Urinary bladder (tissue), 3 donors: ENCODE measurements at regions not wholly inside any gene's neighbourhood (a gene's known extent, or its start where the extent isn't known, plus 50 kb on each side); places are given as distances from the start of the nearest gene placed in this dataset.
"Not testable (repeated sequence)": the region's sequence is repeated elsewhere in the genome, so short reads cannot be mapped to it uniquely, and the experiment has no call there.

Experiments used
- DNase-seq: peaks from one replicate; pipeline ENCODE4 v3.0.0-alpha.2; 2015; ENCODE audit errors: extremely low spot score
- H3K27ac ChIP-seq: one replicate; pipeline ENCODE4 v1.5.1; 2013; ENCODE audit warnings: low read depth, mild to moderate bottlenecking, moderate library complexity
- H3K36me3 ChIP-seq: one replicate; pipeline ENCODE4 v1.6.1; 2013; ENCODE audit warnings: mild to moderate bottlenecking, moderate library complexity; ENCODE audit not compliant: insufficient read depth
- H3K4me1 ChIP-seq: one replicate; pipeline ENCODE4 v1.6.1; 2013; ENCODE audit warnings: mild to moderate bottlenecking, moderate library complexity; ENCODE audit not compliant: insufficient read depth
- H3K4me3 ChIP-seq: one replicate; pipeline ENCODE4 v1.5.1; 2013; ENCODE audit warnings: low read depth, low read length
- WGBS: extraction: QIAGEN DNeasy Blood & Tissue Kit; methylation state at CpG from one replicate; pipeline ENCODE4 v1.1.7; 2013; 5-methylcytosine and 5-hydroxymethylcytosine counted together
- donor health status: healthy with polysubstance abuse.
- donor health status: healthy.

DNA sequence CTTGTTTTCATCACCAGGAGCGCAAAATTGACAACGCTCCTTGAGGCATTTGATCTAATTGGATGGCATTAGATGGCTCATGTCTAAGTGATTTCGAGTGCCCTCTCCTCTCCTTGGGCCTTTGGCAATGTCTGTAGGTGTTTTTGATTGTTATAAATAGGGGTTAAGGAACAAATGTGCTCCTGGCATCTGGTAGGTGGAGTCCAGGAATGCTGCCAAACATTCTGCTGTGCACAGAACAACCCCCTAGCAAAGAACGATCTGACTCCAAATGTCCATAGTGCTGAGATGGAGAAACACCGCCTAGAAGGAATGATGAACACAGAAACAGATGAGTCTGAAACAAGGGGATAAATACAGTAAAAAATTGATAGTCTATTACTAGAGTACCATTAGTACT, 68.0 kb upstream of the C1QTNF9B start:
- Histone ChIP-seq H3K4me3 (no peak overlapping the region), H3K4me1 (peaks cover 3% of the 10 kb centered on the region), H3K27ac (no peak overlapping the region), H3K36me3 (no peaks in the 10 kb centered on the region)
- no peak for DNase-seq
- WGBS: 66% methylated on average over 5 of the region's 5 CpGs

DNA sequence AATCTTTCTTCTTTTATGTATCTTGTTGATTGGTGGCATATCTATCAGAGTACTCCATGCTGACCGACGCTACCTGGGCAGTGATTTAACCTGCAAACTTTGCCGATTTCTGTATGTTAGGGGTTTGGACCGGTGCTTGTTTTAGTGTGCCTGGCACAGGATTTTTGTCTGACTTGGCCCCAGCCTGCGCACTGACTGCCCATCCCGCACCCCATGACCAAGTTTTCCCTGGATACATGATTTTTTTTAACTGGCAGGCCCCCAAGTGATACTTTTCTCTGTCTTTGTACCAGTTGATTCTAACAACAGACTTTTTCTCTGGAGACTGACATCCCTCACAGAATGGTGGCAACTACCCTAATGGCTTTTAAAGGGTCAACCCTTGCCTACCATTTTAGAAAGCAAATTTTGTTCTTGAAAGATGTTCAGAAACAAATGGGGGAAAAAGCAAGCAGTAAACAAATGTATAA, 69.0 kb upstream of the C1QTNF9B start:
- Histone ChIP-seq H3K4me1 (peaks cover 3% of the 10 kb centered on the region), H3K27ac (peak overlapping the region; percentile 50), H3K4me3 (peak overlapping the region; percentile 33), H3K36me3 (no peaks in the 10 kb centered on the region)
- WGBS: 70% methylated on average over 6 of the region's 6 CpGs
- DNase-seq: no peak

DNA sequence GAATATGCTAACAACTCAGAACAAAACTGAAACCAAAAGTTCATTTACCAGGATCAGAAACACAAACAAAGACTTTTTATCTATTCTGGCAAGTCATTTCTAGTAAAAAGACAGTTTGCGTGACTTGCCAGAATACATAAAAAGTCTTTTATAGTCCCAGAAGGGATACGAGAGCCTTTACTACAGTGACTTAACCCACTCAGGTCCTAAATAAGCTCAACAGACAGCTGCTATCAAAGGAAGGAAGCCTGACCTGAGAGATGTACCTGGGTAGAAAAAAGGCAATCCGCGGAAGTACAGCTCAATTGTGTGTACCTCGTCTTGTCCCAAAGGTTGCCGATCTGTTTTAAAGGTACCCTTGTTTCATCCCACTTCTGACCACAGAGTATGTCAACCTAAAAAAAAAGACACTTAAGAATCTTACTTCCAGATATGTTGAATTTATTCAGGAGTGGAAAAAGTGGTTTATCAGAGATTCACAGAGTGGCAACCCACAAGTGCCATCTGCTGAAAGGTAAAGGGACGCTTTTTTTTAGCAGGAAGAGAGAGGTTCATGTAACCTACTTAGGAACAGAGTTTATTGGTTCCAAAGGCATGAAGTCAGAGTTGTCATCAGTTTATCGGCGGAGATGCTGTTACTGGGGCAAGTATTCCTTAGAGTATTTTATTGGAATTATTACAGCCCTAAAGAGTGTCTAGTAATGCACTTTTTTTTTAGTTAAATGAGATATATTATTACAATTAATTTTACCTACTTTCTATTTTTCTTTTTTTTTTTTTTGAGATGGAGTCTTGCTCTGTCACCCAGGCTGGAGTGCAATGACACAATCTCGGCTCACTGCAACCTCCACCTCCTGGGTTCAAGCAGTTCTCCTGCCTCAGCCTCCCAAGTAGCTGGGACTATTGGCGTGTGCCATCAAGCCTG, 69.7 kb upstream of the C1QTNF9B start:
- 42% methylated on average over 11 of the region's 11 CpGs for WGBS
- peak; percentile 59 for DNase-seq
- Histone ChIP-seq H3K4me3 (peak overlapping the region; percentile 40), H3K36me3 (no peaks in the 10 kb centered on the region), H3K27ac (peak overlapping the region; percentile 50), H3K4me1 (peaks cover 3% of the 10 kb centered on the region)

DNA sequence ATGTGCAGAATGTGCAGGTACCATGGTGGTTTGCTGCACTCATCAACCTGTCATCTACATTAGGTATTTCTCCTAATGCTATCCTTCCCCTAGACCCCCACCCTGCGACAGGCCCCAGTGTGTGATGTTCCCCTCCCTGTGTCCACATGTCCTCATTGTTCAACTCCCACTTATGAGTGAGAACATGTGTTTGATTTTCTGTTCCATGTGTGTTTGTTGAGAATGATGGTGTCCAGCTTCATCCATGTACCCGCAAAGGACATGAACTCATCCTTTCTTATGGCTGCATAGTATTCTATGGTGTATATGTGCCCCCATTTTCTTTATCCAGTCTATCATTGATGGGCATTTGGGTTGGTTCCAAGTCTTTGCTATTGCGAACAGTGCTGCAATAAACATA, 70.5 kb upstream of the C1QTNF9B start:
- H3K27ac ChIP-seq, H3K36me3 ChIP-seq, DNase-seq, H3K4me3 ChIP-seq, H3K4me1 ChIP-seq: not testable (repeated sequence)
- 98% methylated on average over 3 of the region's 3 CpGs for WGBS

DNA sequence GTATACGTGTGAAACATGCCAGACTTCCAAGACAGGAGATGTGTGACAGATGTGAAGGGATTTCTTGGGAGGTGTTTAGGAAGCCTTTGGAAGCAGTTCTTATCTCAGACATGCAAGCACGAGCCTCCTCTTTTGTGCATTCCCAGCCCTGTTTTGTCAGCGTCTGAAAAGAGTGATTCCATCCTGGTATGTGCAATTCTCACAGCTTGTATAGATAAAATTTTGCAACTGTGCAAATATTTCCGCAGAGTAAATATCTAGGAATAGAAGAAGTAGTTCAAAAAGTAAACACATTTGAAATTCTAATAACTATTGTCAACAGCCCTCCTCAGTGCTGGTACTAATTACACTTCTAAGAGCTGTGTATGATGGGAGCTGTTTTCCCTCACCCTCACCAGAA, 72.3 kb upstream of the C1QTNF9B start:
- Histone ChIP-seq H3K4me1 (peaks cover 3% of the 10 kb centered on the region), H3K4me3 (no peak overlapping the region), H3K36me3 (no peaks in the 10 kb centered on the region), H3K27ac (no peak overlapping the region)
- no peak for DNase-seq
- WGBS: 19% methylated on average over 4 of the region's 4 CpGs

DNA sequence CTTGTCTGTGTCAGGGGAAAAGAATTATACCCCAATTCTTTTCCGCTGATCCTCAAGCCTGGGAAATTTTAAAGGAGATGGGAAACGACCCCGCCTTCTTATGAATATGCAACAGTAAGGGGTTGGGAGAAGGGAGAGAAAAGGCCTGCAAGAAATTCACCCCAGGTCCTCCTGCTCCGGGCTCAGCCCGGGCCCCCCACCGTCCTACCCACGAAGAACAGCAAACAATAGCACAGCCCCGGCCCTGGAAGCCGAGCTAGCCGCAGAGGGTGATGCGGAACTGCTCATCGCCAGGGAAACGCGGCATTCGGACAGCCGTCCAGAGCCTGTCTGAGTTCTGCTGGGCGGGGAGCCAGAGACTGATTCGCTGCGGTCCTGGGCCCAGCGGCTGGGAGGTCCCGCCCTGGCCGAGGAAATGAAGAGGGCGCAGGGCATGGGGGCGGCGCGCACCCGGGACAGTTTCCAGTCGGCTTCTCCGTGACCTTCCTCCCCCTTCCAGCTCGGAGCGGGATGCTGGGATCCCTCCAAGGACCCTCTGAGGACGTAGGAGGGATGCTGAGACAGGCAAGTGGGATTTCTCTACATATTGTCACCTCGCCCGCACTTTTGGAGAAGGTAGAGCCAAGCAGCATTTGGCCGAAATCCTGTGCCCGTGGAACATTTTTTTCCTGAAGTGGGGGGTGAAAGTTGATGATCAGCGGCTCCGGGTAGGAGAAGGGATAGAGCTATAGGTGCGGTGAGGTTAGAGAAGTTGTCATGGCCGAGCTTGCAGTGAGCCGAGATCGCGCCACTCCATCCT, 82.3 kb upstream of the C1QTNF9B start:
- no peak for DNase-seq
- Histone ChIP-seq H3K4me1 (no peaks in the 10 kb centered on the region), H3K4me3 (peak overlapping the region; percentile 50), H3K36me3 (no peaks in the 10 kb centered on the region), H3K27ac (peak overlapping the region; percentile 60)
- WGBS: under 1% methylated on average over 43 of the region's 43 CpGs

DNA sequence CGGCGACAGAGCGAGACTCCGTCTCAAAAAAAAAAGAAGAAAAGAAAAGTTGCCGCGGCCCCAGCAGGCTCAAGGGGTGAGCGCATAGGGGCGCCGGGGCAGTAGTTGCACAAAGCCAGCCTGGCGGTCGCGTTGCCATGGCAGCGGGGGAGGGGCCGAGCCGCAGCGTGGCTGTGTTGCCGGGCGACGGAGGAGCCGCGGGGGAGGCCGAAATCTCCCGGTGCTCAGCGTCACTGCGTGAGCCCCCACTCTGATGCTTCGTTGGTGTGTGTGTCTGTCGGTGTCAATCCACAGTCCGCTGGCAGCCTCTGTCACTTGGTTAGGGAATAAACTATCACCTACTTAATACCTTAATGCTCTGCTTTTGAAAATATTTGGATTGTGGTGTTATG, 82.9 kb upstream of the C1QTNF9B start:
- H3K27ac ChIP-seq: no peak overlapping the region
- DNase-seq: no peak
- no peaks in the 10 kb centered on the region for H3K36me3 ChIP-seq
- no peaks in the 10 kb centered on the region for H3K4me1 ChIP-seq
- peak overlapping the region; percentile 50 for H3K4me3 ChIP-seq
- WGBS: under 1% methylated on average over 28 of the region's 28 CpGs

DNA sequence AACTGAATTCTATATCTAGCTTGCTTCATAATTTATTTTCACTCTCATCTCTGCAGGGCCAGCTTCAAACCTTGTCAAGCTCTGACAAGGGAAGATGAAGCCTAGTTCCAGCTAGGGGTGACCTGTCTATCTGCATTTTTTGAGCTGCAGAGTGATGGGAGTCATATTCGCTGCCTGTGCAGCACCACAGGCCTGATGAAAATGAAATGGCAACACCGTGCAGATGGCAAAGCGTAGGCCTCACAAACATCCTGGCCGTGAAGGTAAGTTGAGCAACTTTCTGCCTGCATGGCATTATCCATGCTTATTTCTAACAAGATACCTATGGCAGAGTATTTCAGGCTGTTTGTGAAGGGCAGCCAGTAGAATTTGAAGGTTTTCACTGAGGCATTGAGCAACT, 86.4 kb upstream of the C1QTNF9B start:
- WGBS: 97% methylated on average over 4 of the region's 4 CpGs
- no peak for DNase-seq
- Histone ChIP-seq H3K36me3 (no peaks in the 10 kb centered on the region), H3K4me1 (no peaks in the 10 kb centered on the region), H3K4me3 (no peak overlapping the region), H3K27ac (no peak overlapping the region)

DNA sequence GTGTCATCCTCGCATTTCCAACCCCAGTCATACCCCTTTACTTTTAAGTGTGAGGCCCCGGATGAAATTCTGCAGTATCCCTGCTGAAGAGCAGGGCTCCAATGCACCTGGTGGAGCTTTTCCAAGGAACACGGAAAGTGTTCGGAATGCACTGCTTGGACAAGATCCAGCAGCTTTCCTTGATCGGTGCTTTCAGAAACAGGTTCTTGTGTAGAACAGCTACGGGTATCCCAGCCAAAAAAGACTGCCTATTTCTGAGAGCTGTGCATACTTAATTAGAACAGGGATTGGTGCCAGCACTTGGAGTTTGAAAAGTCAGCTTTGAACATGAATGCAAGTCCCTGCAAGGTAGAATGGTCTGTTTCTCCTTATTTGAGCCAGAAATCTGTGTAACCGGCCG, 87.2 kb upstream of the C1QTNF9B start:
- Histone ChIP-seq H3K4me3 (no peak overlapping the region), H3K4me1 (no peaks in the 10 kb centered on the region), H3K36me3 (no peaks in the 10 kb centered on the region), H3K27ac (no peak overlapping the region)
- WGBS: 68% methylated on average over 8 of the region's 8 CpGs
- DNase-seq: no peak

DNA sequence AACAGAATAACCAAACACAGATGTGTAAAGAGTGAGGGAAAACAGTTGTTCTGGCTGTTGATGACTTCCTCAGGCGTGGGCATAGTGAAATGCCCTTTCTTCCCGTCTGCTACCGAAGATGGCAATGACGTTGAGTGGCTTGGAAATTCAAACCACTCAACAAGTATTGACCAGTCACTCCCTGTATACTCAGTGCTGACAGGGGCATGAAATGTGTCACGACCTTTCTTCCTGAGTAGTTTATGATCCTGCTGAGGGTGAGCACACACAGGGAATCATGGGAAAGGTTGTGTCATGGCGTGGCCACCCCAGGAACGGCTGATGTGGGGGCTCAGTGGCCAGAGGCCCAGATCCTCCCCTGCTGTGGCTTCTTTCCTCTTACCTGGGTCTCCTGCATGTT, 87.8 kb upstream of the C1QTNF9B start:
- Histone ChIP-seq H3K27ac (no peak overlapping the region), H3K36me3 (no peaks in the 10 kb centered on the region), H3K4me1 (no peaks in the 10 kb centered on the region), H3K4me3 (no peak overlapping the region)
- WGBS: 87% methylated on average over 7 of the region's 7 CpGs
- no peak for DNase-seq

DNA sequence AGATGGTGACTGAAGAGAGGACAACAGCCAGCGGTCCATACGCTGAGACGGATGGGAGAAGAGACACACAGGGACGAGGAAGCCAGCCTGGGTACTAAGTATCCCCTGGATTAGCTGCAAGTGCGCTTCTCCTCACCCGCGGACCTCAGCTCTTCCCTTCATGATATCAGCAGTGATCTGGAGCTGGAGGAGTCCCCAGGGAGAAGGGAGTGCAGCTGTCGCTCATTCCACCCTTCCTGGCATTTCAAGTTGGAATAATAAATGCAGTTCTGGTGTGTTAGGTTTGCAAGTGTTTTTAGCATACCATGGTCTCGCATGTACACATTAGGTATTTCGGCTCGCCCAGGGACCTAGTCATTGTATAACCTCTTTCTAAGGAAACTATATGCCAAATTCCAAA, 88.5 kb upstream of the C1QTNF9B start:
- no peak for DNase-seq
- WGBS: 88% methylated on average over 11 of the region's 11 CpGs
- H3K27ac ChIP-seq: no peak overlapping the region
- no peaks in the 10 kb centered on the region for H3K36me3 ChIP-seq
- H3K4me1 ChIP-seq: no peaks in the 10 kb centered on the region
- no peak overlapping the region for H3K4me3 ChIP-seq

DNA sequence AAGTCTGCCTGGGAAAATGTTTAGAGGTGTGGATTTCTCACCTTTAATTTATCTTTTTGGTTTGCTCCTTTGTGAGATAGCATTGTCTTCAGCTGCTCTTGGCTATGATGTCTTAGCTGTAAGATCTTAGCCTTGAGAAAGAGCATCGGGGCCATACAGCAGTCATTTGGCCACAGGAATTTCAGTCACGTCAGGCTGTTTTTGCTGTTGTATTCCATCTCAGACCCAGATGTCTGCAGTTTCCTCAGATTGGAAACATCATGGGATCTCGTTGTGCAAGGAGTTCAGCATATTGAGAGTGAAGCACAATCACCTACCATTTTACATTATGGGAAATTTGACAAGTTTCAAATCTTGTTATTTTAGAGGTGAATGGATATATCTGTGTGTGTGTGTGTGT, 89.3 kb upstream of the C1QTNF9B start:
- Histone ChIP-seq H3K36me3 (no peaks in the 10 kb centered on the region), H3K4me1 (no peaks in the 10 kb centered on the region), H3K4me3 (no peak overlapping the region), H3K27ac (no peak overlapping the region)
- 72% methylated on average over 3 of the region's 3 CpGs for WGBS
- no peak for DNase-seq

DNA sequence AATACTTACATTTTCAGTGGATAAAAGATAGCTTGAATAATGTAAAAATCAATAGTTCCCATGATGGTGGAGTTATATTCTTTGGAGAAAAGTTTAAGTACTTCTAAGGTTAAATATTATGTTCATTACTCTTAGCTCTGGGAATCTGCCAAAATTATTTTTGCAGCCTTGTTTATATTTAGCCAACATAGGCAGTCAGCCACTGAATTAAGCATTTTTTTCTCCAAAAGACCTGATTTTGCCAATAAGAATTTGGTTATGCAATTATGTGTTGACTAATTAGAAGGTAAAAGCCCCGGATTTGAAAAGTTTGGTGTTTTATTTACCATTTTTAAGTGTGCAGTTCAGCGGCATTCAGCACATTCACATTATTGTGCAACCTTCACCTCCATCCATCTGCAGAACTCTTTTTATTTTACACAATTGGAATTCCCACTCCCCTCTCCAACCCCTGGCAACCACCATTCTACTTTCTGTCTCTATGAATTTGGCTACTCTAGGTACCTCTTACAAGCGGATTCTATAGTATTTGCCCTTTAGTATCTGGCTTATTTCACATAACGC, 90.1 kb upstream of the C1QTNF9B start:
- WGBS: 76% methylated on average over 4 of the region's 4 CpGs
- Histone ChIP-seq H3K4me3 (no peak overlapping the region), H3K4me1 (no peaks in the 10 kb centered on the region), H3K36me3 (no peaks in the 10 kb centered on the region), H3K27ac (no peak overlapping the region)
- DNase-seq: no peak
